ENCODE measurements at regions not wholly inside any gene's neighbourhood (a gene's known extent, or its start where the extent isn't known, plus 50 kb on each side); places are given as distances from the start of the nearest gene placed in this dataset.

DNA sequence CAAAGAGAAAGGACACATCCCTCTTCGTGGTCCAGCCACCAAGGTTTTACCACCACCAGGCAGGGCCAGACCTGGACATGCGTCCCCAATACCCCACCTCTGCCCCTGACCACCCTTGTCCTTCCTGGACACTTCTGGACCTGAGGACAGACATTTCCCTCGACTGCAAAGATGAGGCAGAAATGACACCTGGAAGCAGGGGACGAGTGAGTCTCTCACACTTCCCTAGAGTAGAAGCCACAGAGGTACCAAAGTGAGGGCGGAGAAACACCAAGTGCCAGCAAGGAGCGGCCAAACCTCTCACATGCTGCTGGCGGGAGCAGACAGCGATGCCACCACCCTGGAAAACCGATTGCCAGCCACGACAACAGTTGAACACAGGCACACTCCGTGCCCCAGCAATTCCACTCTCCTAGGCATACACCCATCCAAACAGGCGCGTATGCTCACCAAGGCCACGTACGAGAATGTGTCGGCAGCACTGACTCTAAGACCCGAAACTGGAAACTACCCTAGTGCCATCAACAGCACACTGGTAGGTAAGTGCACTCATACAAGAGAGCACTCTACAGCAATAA is 207.0 kb upstream of the NSMCE3 start:
- H3K9me3 ChIP-seq = no peaks in the 10 kb centered on the region

DNA sequence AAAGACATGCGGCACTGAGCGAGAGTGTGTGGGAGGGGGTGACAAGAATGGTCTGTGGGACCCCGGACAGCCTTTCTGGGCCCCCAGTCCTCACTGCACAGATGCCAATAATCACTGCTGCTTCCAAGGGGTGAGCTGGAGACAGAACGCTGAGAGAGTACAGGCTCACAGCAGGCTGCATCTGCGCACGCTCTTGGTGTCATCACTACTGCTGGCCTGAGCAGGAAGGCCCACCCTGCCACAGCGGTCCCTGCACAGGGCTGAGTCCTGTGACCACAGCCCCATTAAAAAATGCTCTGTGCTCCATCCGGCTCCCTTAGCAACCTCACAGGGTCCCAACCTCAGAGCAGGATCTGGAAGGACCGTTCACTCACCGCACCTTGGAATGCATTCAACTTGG is 205.5 kb upstream of the NSMCE3 start:
- no peaks in the 10 kb centered on the region for H3K4me1 ChIP-seq (ENCODE audit: control insufficient read depth in 1 of 2, insufficient read depth in 1 of 2, low read depth in 1 of 2, low read length in 1 of 2)
- no peak overlapping the region for H3K4me3 ChIP-seq (ENCODE audit: low read depth in 1 of 2, low read length in 1 of 2)
- TF ChIP-seq, protein P1, sequence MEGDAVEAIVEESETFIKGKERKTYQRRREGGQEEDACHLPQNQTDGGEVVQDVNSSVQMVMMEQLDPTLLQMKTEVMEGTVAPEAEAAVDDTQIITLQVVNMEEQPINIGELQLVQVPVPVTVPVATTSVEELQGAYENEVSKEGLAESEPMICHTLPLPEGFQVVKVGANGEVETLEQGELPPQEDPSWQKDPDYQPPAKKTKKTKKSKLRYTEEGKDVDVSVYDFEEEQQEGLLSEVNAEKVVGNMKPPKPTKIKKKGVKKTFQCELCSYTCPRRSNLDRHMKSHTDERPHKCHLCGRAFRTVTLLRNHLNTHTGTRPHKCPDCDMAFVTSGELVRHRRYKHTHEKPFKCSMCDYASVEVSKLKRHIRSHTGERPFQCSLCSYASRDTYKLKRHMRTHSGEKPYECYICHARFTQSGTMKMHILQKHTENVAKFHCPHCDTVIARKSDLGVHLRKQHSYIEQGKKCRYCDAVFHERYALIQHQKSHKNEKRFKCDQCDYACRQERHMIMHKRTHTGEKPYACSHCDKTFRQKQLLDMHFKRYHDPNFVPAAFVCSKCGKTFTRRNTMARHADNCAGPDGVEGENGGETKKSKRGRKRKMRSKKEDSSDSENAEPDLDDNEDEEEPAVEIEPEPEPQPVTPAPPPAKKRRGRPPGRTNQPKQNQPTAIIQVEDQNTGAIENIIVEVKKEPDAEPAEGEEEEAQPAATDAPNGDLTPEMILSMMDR (IDR thresholded peaks at IDR 0.05) = no peak
- H3K27ac ChIP-seq = no peak overlapping the region
- no peaks in the 10 kb centered on the region for H3K27me3 ChIP-seq
- H3K36me3 ChIP-seq = no peaks in the 10 kb centered on the region
- H3K9me3 ChIP-seq = no peaks in the 10 kb centered on the region

More for the DNA sequence above, 207.0 kb upstream of the NSMCE3 start:
- no peaks in the 10 kb centered on the region for H3K36me3 ChIP-seq
- H3K27me3 ChIP-seq = no peaks in the 10 kb centered on the region
- H3K27ac ChIP-seq = no peak overlapping the region
- no peaks in the 10 kb centered on the region for H3K4me1 ChIP-seq (ENCODE audit: control insufficient read depth in 1 of 2, insufficient read depth in 1 of 2, low read depth in 1 of 2, low read length in 1 of 2)
- TF ChIP-seq, protein P1 (IDR thresholded peaks at IDR 0.05) = no peak
- H3K4me3 ChIP-seq (ENCODE audit: low read depth in 1 of 2, low read length in 1 of 2) = no peak overlapping the region

DNA sequence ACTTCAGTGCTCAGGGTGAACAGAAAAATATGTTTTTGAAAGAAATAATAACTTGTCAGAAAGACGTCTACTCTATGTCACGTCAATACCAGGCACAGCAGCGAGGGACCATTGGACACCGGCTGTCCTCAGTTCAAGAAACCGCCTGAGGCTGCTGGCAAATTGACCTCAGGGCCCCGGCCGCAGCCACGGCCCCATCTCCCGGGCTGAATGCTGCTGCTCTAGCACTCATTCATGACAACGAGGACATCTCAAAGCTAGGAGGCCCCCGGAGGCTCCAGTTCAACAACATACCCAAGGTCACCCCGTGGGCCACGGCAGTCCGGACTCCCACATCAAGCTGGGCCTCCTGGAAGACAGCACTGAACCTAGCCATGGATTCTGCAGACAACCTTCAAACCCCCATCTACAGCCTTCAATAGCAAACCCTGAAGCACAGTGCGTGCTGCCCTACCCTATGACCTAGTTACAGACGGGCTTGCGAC is 204.0 kb upstream of the NSMCE3 start:
- H3K36me3 ChIP-seq = no peaks in the 10 kb centered on the region
- TF ChIP-seq, protein P1 (IDR thresholded peaks at IDR 0.05) = no peak
- H3K27me3 ChIP-seq = no peaks in the 10 kb centered on the region
- H3K4me1 ChIP-seq (ENCODE audit: control insufficient read depth in 1 of 2, insufficient read depth in 1 of 2, low read depth in 1 of 2, low read length in 1 of 2) = no peaks in the 10 kb centered on the region
- H3K9me3 ChIP-seq = no peaks in the 10 kb centered on the region
- H3K4me3 ChIP-seq (ENCODE audit: low read depth in 1 of 2, low read length in 1 of 2) = no peak overlapping the region
- H3K27ac ChIP-seq = no peak overlapping the region

DNA sequence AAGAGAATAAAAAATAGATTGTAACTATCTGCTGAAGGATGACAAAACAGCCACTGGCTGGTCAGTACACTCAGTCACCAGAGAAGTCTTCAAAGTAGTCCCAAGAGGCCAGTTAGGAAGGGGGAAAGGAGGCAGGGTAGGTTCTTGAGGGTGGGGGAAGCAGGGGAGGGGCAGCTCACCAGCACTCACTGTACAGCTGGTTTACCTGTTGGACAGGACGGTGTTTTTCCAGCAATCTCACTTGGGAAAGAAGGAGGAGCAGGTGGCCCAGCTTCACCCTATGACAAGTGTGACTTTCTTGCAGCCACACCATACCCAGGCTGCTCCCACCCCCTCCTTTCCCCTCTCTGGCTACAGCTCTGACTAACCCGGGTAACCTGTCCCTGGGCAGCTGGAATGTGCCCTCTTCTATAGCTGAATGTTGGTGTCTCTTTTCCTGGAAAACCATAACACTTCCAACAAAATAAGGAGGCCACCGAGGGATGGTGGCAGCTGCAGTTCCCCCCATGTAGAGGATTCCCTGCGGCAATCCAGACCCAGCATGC is 203.4 kb upstream of the NSMCE3 start:
- TF ChIP-seq, protein P1 (IDR thresholded peaks at IDR 0.05) = no peak
- H3K36me3 ChIP-seq = no peaks in the 10 kb centered on the region
- H3K4me3 ChIP-seq (ENCODE audit: low read depth in 1 of 2, low read length in 1 of 2) = no peak overlapping the region
- no peaks in the 10 kb centered on the region for H3K9me3 ChIP-seq
- H3K4me1 ChIP-seq (ENCODE audit: control insufficient read depth in 1 of 2, insufficient read depth in 1 of 2, low read depth in 1 of 2, low read length in 1 of 2) = no peaks in the 10 kb centered on the region
- no peak overlapping the region for H3K27ac ChIP-seq
- H3K27me3 ChIP-seq = no peaks in the 10 kb centered on the region

DNA sequence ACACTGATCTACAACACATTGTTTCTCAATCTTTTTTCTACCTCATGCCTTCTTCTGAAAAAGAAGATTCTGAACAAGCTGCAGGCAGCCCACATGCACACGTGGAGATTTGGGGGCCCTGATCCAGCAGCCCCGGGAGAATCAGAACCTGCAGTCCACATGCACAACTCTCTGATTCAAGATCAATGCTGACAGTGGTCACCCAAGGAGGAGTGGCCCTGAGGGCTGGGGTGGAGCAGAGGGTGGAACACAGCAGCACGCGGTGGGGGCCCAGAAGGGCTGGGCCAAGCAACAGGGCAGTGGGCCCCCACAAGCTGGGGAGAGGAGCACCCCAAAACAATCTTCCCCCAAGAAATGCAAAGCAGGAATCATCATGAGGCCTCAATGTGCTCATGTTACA is 202.1 kb upstream of the NSMCE3 start:
- TF ChIP-seq, protein P1 (IDR thresholded peaks at IDR 0.05) = no peak
- Histone ChIP-seq H3K4me1 (ENCODE audit: control insufficient read depth in 1 of 2, insufficient read depth in 1 of 2, low read depth in 1 of 2, low read length in 1 of 2) (no peaks in the 10 kb centered on the region), H3K27ac (no peak overlapping the region), H3K4me3 (ENCODE audit: low read depth in 1 of 2, low read length in 1 of 2) (no peak overlapping the region), H3K36me3 (no peaks in the 10 kb centered on the region), H3K27me3 (no peaks in the 10 kb centered on the region), H3K9me3 (no peaks in the 10 kb centered on the region)

All from neutrophil (primary cell).